ENCODE measurements at regions not wholly inside any gene's neighbourhood (a gene's known extent, or its start where the extent isn't known, plus 50 kb on each side); places are given as distances from the start of the nearest gene placed in this dataset.

DNA sequence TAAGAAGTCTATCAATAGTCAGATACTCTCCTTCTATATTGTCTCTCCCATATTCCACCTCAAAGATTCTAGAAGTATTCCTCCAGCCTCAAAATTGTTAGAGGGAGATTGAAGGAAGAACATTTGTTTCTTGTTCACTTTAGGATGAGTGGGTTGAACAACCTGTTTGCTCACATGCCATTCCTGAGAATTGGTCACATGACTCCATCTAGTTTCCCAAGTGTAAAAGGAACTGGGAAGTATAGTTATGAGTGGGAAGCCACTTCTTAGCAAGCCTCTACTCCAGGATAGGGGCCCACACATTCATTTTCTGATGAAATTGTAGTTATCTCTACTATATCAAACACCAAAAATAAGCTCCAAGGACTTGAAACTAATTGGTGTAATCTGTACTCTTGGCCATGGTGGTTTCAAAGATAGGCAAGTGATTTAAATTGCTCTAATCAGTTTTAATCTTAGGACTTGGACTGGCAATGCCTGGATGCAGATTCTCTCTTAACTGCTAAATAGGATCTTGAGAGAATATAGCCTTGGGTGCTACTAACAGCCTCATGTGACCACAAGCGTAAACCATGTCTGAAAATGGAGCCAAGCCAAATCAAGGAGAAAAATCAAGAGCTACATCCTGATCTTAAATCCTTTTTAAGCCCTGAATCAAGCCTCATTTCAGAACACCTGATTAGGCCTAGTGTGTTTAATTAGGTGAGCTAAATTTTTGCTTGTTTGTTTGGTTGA lies 758.7 kb upstream of the MAN1A1 start:
- no peak for DNase-seq (ENCODE audit: low read depth in 3 of 3)

DNA sequence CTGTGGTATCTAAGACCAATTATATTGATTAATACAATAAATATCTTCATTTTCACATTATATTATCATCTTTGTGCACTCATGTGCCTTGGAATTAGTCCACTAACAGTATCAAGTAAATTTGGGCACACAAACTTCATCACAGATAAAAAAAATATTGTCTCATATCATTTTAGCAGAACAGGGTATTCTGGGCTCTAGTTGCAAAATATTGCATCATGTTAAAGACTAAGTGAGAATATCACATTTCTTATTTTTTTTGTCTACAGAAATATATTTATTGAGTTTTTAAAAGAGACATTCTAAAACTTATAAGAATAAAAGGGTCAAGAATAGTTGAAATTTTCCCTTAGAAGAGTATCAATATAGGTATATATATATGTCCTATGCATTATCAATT lies 754.1 kb upstream of the MAN1A1 start:
- no peak for DNase-seq (ENCODE audit: low read depth in 3 of 3)

DNA sequence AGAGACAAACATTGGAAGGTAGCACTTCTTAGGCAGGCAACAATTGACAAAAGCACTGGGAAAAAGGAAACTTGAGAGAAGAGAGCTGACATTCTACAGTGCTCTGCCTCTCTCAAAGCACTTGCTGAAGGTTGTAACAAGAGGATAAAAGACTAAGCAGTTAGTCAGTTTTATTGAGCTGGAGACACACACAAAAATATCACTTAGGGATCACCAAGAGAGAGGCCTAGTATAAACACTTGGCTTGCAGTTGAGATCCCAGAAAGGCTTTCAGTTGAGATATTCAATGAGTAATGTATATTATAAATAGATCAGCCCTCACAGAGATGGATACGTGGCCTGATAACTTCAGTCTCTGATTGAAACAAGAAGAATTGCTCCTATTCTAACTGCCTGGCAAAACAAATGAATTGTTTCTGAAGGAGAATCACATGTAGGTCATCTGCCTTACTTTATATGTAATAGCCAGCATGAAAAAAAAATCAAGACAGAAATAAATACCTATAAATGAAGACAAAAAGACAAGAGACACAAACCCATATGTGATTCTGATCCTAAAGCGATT lies 747.2 kb upstream of the MAN1A1 start:
- no peak for DNase-seq (ENCODE audit: low read depth in 3 of 3)

DNA sequence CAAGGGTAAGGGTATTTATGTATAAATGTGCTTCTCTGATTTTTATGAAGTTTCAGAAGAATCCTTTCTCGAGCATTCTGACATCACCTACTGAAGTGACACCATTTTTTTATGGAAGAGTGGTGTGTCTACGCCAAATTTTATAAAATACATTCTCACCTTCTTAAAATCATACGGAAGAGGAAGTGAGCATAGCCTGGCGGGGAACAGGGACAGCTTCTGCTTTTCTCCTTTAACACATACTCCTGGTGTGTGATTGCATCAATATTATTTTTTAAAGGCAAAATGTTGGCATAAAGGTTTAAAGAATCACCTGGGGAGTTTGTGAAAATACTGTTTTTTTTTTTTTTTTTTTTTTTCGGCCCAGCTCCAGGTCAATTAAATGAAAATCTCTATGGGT lies 733.6 kb upstream of the MAN1A1 start:
- no peak for DNase-seq (ENCODE audit: low read depth in 3 of 3)

DNA sequence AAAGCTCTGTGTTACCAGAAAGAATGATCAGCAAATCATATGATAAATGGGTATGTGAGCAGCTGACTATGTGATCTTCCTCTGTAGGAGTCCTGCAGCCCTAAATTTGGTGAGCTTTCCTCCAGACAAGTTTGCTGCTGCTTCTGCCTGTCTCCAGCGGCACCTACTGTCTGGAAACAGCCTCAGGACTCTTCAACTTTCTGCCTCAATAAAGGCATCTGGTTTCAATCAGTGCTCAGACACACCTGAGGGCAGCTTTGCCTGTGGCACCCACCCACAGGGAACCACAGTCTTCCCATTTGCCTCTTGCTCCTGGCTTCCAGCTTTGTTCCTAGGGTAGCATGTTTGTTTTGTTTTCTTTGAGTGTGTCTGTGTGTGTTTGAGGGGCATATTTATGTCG lies 727.9 kb upstream of the MAN1A1 start:
- DNase-seq (ENCODE audit: low read depth in 3 of 3) = no peak

DNA sequence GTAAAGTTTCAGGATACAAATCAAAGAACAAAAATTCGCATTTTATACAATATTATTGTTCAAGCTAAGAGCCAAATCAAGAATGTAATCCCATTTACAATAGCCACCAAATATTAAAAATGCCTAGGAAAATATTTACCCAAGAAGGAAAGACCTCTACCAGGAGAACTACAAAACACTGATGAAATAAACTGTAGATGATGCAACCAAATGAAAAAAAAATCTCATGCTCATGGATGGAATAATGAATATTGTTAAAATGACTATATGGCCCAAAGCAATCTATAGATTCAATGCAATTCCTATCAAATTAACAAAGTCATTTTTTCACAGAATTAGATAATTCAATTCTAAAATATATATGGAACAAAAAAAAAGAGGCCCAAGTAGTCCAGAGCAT lies 708.8 kb upstream of the MAN1A1 start:
- no peak for DNase-seq (ENCODE audit: low read depth in 3 of 3)

DNA sequence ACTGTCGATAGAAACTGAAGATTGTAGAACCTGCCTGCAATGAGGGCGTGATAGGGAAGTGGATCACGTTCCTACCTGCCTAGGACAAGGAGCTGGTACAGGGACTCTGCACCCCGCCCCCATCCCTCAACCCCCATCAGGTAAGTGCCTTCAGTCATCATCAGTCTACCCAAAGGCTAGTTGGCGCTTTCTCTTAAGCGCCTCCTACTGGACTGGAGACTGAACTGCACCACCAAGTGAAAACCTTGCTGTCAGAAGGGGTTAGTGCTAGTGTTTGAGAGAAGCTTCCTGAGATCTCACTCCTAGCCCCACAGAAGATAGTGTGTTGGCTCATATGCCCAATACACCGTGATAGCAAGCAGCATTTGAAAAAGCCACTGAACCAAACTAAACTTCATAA lies 706.5 kb upstream of the MAN1A1 start:
- no peak for DNase-seq (ENCODE audit: low read depth in 3 of 3)

DNA sequence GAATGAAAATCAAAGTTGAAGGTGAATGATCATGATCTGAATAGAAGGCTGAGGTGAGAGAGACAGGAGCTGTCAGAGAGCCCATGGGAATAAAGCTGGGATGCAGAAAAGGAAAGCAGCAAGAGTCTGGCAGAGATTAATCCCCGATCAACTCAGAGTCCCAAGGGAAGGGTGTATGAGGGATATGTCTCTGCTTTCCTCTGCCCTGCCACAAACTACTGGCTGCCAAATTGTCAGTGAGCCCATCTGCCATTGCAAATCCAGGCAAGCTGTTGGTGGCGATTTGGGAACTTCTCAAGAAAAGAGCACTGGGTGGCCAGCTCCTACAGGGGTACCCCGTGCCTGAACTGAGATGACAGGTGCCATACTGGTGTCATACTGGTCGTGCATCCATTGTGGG lies 705.5 kb upstream of the MAN1A1 start:
- no peak for DNase-seq (ENCODE audit: low read depth in 3 of 3)

DNA sequence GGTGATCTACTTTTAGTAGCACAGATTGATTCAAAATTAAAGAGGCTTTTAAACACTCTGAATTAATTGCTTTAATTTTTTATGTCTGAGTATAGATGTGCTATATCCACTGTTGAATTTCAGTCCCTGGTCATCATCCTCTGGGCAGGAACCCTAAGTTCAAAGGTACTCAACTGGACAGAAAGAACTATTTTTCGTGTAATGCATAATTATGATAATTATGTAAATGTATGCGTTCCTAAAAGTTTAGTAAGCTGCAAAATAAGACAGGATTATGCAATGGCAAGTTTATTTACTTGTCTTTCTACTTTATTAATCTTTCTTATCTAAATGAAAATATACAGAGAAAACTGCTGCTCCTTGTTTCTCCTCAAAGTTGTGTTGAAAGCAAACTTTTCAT lies 690.1 kb upstream of the MAN1A1 start:
- no peak for DNase-seq (ENCODE audit: low read depth in 3 of 3)

DNA sequence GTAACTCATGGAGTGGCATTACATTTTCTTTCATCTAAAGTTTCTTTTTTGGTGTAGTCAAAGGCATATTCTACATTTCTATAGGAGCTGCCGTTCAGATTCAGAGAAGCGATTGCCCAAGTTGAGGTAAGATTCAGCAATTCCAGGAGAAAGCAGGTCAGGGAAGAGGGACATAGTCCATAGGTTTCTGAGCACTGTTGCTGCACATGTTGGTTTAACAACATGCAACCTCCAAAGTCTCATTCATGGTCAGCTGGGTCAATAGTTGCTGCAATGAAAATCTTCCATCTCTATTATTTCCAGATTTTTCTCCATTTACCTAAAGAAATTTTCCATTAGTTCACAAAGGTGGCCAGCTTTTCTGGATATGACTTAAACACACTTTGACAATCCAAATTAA lies 682.3 kb upstream of the MAN1A1 start:
- DNase-seq (ENCODE audit: low read depth in 3 of 3) = no peak

DNA sequence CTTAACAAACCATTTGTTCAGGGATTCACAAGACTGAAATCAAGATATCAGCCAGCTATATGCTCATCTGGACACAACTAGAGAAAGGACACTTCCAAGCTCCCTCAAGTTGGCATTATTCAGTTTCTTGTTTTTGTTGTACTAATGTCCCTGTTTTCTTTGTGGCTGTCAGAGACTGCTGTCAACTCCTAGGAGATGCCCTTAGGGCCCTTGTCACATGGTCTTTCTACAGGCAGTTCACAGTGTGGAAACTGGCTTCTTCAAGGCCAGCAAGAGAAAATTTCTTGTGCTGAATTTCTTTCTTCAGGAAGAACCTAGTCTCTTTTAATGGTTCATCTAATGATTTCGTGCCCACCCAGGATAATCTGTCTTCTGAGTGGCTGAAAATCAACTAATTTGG lies 677.2 kb upstream of the MAN1A1 start:
- DNase-seq (ENCODE audit: low read depth in 3 of 3) = no peak

DNA sequence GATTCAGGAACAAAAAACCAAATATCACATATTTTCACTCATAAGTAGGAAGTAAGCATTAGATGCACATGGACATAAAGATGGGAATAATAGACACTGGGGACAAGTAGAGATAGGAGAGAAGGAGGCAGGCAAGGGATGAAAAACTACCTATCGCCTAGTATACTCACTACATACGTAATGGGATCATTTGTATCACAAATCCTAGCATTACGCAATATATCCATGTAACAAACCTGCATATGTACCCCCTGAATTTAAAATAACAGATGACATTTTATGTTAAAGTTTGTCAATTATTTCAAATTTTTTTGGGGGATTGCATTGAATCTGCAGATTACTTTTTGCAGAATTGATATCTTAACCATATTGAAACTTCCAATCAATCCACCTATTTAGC lies 660.5 kb upstream of the MAN1A1 start:
- no peak for DNase-seq (ENCODE audit: low read depth in 3 of 3)

DNA sequence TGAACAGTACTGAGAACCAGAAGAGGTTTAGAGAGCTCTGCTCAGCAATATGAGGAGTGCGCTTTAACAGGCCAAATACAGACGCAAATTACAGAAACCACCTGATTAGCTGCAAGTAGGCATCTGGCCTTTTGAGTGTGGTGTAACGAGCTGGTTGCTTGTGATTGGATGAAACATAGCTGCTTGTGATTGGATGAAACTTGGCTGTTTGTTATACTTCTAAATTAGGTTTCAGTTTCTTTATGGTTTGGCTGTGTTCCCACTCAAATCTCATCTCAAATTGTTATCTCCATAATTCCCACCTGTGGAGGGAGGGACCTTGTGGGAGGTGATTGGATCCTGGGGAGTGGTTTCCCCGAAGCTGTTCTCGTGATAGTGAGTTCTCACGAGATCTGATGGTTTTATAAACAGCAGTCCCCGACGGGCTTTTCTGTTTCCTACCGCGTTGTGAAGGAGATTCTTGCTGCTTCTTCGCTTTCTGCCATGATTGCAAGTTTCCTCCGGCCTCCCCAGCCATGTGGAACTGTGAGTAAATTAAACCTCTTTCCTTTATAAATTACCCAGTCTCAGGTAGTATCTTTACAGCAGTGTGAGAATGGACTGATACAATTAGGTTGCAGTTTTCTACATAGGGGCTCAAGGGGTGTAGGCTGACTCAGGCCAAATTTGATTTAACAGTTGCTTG lies 655.9 kb upstream of the MAN1A1 start:
- DNase-seq (ENCODE audit: low read depth in 3 of 3) = no peak

DNA sequence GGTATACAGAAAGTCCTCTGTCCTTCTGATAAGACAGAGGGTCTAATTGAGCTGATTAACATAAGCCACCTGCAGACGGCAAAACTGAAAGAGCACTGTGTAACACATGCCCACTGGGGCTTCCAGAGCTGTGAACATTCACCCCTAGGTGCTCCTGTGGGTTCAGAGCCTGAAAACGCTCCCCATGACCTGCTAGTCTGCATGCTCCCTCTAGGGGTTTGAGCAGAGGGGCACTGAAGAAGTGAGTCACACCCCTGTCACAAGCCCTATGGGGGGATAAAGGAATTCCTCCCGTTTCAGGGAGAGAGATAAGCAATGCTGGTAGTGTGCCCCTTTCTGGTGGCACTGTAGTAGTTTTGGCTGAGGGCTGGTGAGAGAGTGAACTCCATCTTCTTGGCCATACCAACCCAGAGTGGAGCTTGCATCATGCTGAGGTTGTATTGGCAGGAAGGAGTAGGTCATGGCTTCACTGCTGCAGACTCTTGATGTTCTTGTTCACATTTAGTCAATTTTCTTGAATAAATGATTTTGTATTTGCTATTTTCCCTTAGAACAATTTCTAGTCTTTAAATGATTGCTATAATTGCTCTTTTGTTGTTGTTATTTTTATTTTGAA lies 637.5 kb upstream of the MAN1A1 start:
- DNase-seq (ENCODE audit: low read depth in 3 of 3) = no peak

DNA sequence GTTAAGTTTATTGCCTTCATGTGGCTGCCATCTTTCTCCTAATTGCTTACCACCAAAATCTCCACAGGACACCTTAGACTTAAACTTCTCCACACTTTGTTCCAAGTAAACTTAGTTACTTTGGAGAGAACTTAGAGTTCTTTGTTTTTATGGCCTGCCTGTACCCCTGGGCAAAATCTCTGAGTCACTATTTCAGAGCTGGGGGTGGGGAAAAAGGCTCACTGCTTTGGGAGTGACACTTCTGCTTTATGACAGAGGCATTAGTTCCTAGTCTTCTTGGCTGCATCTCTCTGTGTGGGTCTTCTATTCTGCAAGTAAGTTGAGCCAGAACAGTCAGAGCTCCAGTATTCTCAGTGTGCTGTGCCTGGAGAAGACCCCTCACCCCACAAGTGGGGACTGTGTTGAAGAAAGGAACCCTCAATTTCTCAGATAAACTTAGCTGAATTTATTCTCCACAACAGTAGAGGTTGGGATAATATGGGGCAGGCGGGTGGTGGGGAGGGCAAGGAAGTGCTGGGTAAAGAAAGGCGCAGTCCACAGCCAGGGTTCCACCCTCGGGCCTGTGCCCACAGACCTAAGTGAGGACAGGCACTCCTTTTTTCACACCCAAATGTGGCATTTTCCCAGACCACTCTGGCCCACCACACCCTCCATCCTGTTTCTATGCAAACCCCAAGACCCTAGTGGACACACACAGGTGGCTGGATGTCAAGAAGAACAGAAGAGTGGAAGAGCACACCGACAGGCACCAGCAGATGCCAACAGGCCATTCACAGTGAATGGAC lies 636.6 kb upstream of the MAN1A1 start:
- no peak for DNase-seq (ENCODE audit: low read depth in 3 of 3)

DNA sequence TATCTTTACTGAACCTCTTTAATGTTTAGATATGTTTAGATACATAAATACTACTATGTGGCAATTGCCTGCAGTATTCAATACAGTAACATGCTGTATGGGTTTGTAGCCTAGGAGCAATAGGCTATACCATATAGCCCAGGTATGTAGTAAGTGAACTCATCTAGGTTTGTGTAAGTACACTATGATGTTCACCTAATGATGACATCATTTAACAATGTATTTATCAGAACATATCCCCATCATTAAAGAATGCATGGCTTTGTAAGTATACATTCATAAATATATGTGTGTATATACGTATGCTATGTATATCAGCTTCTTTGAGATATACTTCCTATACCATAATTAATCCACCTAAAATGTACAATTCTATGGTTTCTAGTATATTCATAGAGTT lies 631.2 kb upstream of the MAN1A1 start:
- DNase-seq (ENCODE audit: low read depth in 3 of 3) = no peak

DNA sequence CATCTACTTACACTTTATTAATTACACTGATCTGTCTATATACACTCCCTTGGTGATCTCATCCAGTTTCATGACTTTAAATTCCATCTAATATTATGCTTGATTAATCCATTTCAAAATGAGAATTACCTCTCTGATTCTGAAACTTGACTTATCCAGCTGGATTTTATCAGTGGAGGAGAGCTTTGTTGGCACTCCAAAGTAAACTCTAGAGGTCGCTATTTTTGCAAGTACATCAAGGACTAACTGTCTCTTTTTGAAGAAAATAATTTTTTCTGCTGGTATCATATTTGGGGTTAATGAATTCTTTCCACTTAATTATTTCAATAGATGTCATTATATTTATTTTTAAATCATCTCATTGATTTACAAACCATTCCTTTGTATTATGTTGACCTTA lies 630.3 kb upstream of the MAN1A1 start:
- no peak for DNase-seq (ENCODE audit: low read depth in 3 of 3)

DNA sequence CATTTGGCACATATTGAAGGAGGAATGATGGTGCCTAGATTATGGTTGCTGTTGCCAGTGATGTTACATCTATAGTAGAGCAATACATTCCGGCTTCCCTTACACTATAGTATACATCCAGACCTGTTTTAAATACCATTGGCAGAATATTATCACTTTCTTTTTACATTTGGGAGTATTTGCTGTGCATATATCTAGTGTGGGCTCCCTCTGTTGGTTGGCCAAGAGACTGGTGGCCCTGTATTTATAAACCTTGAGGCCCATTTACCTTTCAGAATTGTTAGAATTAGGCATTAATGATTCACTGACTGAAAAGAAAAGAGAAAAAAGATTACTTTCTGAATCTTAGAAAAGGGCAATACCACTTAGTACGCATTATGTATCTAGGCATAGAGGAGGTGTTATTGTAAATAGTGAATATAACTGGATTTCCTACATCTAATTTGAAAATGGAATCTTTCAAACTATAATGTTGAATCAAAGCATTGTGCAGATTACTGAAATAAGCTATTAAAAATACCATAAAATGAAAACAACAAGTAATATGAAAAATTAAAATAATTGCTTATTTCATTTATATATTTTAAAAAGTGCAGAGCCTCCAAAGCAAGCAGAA lies 628.8 kb upstream of the MAN1A1 start:
- DNase-seq (ENCODE audit: low read depth in 3 of 3) = no peak

DNA sequence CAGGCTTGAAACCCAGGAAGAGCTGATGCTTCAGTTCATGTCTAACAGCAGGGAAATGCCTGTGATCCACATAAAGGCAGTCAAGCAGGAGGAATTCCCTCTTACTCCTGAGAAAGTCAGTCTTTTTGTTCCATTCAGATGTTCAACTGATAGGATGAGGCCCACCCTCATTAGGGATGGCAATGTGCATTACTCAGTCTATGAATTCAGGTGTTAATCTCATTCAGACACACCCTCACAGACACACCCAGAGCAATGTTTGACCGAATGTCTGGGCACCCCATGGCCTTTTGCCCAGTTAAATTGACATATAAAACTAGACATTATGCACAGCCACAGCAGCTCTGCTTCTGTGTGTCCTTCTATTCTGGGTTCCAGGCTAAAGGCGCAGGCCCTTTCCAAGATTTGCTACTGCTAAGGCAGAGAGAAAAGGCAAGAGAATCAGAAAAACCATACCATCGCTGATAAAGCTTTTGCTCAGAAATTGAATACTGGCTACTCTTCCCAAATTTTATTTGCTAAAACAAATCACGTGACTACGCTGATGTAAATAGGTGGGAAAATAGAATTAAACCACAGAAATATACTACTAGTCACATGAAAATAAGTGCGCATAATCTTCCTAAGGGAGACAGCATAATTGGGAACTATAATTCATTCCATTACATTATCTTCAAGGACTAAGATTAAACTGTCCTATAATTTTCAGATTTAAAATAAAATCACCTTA lies 625.0 kb upstream of the MAN1A1 start:
- no peak for DNase-seq (ENCODE audit: low read depth in 3 of 3)

DNA sequence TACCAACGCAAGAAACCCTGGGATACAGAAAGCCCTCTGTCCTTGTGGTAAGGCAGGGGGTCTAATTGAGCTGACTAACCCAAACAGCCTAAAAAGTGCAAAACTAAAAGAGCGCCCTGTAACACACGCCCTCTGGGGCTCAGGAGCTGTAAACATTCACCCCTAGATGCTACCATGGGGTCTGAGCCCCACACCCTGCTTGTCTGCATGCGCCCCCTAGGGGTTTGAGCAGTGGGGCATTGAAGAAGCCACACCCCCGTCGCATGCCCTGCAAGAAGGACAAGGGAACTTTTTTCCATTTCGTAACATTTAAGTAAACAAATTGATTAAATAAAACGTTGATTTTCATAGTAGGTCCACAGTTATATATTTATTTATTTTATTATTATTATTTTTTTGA lies 616.9 kb upstream of the MAN1A1 start:
- DNase-seq (ENCODE audit: low read depth in 3 of 3) = peak in 1 of 3 donors; percentile 2

DNA sequence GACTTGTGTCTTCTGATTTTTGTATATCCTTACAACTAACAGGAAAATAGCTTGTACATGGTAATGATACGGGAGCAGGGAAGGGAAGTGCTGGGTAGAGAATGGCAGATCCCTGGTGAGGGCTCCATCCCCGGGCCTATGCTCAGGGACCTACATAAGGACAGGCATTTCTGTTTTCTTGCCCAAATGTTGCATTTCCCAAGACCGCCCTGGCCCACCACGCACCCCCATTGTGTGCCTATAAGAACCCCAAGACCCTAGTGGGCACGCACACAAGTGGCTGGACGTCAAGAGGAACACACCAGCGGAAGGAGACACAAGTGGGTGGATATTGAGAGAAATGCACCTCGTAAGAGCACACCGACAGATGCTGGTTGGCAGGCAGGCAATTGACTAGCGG lies 616.3 kb upstream of the MAN1A1 start:
- no peak for DNase-seq (ENCODE audit: low read depth in 3 of 3)

Measured in stimulated activated CD4-positive, alpha-beta T cell treated with anti-CD3 and anti-CD28 coated beads, TNF-alpha, amount 100 ng/mL, for 48 hours (primary cell).